IMR-90 (cell line): ENCODE measurements at regions not wholly inside any gene's neighbourhood (a gene's known extent, or its start where the extent isn't known, plus 50 kb on each side); places are given as distances from the start of the nearest gene placed in this dataset.
A peak's percentile ranks its signal among the peaks of the same experiment; 100 is the strongest.

ENCODE experiments used
- ATAC-seq: fragments of 200-7000 bp; cut with Tn5 transposase; 2 replicates; pipeline ENCODE4 v1.9.1; 2020; ENCODE audit warnings: low read depth, mild to moderate bottlenecking, moderate library complexity
- BruUV-seq: library from RNA; stranded (reverse); fragments of 400-500 nt; replicated peaks from 2 replicates; lab custom pipeline; 2021; lab: Mats Ljungman, UMichigan
- CTCF ChIA-PET: fragments of 300-600 bp; formaldehyde crosslinking; extraction: SDS; loops from one replicate; lab custom pipeline; 2021; ENCODE audit warnings: antibody characterized with exemption; lab: Yijun Ruan, JAX
- POLR2A ChIA-PET: fragments of 300-600 bp; sonication (Branson Sonifier 250); formaldehyde crosslinking; loops from one replicate; lab custom pipeline; 2022; ENCODE audit warnings: antibody characterized with exemption; ENCODE audit not compliant: unreplicated experiment; lab: Charles Lee
- DNase-seq: peaks from one replicate; pipeline ENCODE4 v3.0.0; 2013
- H2AFZ ChIP-seq: replicated peaks from 2 replicates; pipeline ENCODE3; 2013; ENCODE audit warnings: low read length, mild to moderate bottlenecking; ENCODE audit not compliant: poor library complexity
- H2AK5ac ChIP-seq: 2 replicates; pipeline ENCODE4 v1.6.1; 2013; ENCODE audit warnings: low read depth, low read length, inconsistent platforms
- H2AK9ac ChIP-seq: replicated peaks from 2 replicates; pipeline ENCODE3; 2013; ENCODE audit warnings: mild to moderate bottlenecking, low read depth, low read length, moderate library complexity; ENCODE audit not compliant: poor library complexity
- H2BK120ac ChIP-seq: 2 replicates; pipeline ENCODE4 v1.6.1; 2013; ENCODE audit warnings: low read depth, low read length, inconsistent platforms
- H2BK15ac ChIP-seq: 3 replicates; pipeline ENCODE4 v1.6.1; 2013; ENCODE audit warnings: low read depth, low read length, inconsistent platforms
- H2BK20ac ChIP-seq: 2 replicates; pipeline ENCODE4 v1.6.1; 2013; ENCODE audit warnings: low read depth, mild to moderate bottlenecking, inconsistent platforms, low read length, moderate library complexity
- H2BK5ac ChIP-seq: 2 replicates; pipeline ENCODE4 v1.6.1; 2013; ENCODE audit warnings: mild to moderate bottlenecking, low read depth, low read length, inconsistent platforms; ENCODE audit not compliant: poor library complexity, severe bottlenecking
- H3K14ac ChIP-seq: replicated peaks from 2 replicates; pipeline ENCODE4 v1.6.1; 2013; ENCODE audit warnings: low read depth, low read length, inconsistent platforms
- H3K18ac ChIP-seq: 2 replicates; pipeline ENCODE4 v1.6.1; 2013; ENCODE audit warnings: low read depth, low read length, control low read depth
- H3K23ac ChIP-seq: 2 replicates; pipeline ENCODE4 v1.6.1; 2013; ENCODE audit warnings: low read depth, low read length, inconsistent platforms
- H3K27ac ChIP-seq: 2 replicates; pipeline ENCODE4 v1.5.1; 2013; ENCODE audit warnings: mild to moderate bottlenecking, control low read depth, low read length; ENCODE audit not compliant: insufficient read depth
- H3K27me3 ChIP-seq: 2 replicates; pipeline ENCODE4 v1.6.1; 2013; ENCODE audit warnings: low read length; ENCODE audit not compliant: control insufficient read depth, insufficient read depth
- H3K36me3 ChIP-seq: 2 replicates; pipeline ENCODE4 v1.6.1; 2013; ENCODE audit warnings: low read length, mixed read lengths; ENCODE audit not compliant: control insufficient read depth, insufficient read depth
- H3K4ac ChIP-seq: 2 replicates; pipeline ENCODE4 v1.6.1; 2013; ENCODE audit warnings: low read depth, low read length, inconsistent platforms
- H3K4me1 ChIP-seq: 2 replicates; pipeline ENCODE4 v1.6.1; 2013; ENCODE audit warnings: low read length, mixed read lengths; ENCODE audit not compliant: control insufficient read depth, insufficient read depth
- H3K4me2 ChIP-seq: 2 replicates; pipeline ENCODE4 v1.6.1; 2013; ENCODE audit warnings: low read depth, mild to moderate bottlenecking, control low read depth, low read length, moderate library complexity
- H3K4me3 ChIP-seq: 2 replicates; pipeline ENCODE4 v1.5.1; 2013; ENCODE audit warnings: low read depth, mild to moderate bottlenecking, control low read depth, low read length, moderate library complexity; ENCODE audit not compliant: insufficient read depth
- H3K56ac ChIP-seq: 2 replicates; pipeline ENCODE4 v1.6.1; 2013; ENCODE audit warnings: low read length, inconsistent platforms; ENCODE audit not compliant: insufficient read depth; ENCODE audit errors: extremely low read depth
- H3K79me1 ChIP-seq, 2 experiments: 2 replicates each; pipeline ENCODE4 v1.6.1; 2013; ENCODE audit warnings: low read length in 2 of 2, inconsistent platforms in 1 of 2, low read depth in 1 of 2
- H3K9ac ChIP-seq: 2 replicates; pipeline ENCODE4 v1.6.1; 2013; ENCODE audit warnings: low read depth, low read length, control low read depth
- H3K9me1 ChIP-seq: 2 replicates; pipeline ENCODE4 v1.6.1; 2013; ENCODE audit warnings: low read length, inconsistent platforms; ENCODE audit not compliant: insufficient read depth
- H3K9me3 ChIP-seq: 2 replicates; pipeline ENCODE4 v1.6.1; 2013; ENCODE audit warnings: low read length; ENCODE audit not compliant: control insufficient read depth, insufficient read depth
- H4K20me1 ChIP-seq: 2 replicates; pipeline ENCODE4 v1.6.1; 2013; ENCODE audit warnings: low read length, inconsistent platforms; ENCODE audit not compliant: insufficient read depth
- H4K5ac ChIP-seq: 2 replicates; pipeline ENCODE4 v1.6.1; 2013; ENCODE audit warnings: mild to moderate bottlenecking, low read depth, low read length, control low read depth
- H4K8ac ChIP-seq, 2 experiments: 2 replicates each; pipeline ENCODE4 v1.6.1; 2013; ENCODE audit warnings: low read depth in 2 of 2, low read length in 2 of 2, control low read depth in 1 of 2, inconsistent platforms in 1 of 2
- H4K91ac ChIP-seq: 2 replicates; pipeline ENCODE4 v1.6.1; 2013; ENCODE audit warnings: low read depth, low read length, inconsistent platforms; ENCODE audit not compliant: insufficient read depth
- NFE2L2 ChIP-seq: fragments of 150-350 bp; IDR thresholded peaks from 2 replicates; pipeline ENCODE4 v1.6.1; 2016; ENCODE audit warnings: low read depth, mild to moderate bottlenecking, low read length
- SMC3 ChIP-seq: fragments of 150-350 bp; IDR thresholded peaks from 2 replicates; pipeline ENCODE4 v1.6.1; 2016; ENCODE audit warnings: low read depth, mild to moderate bottlenecking, antibody characterized with exemption, low read length, moderate library complexity
- dilution Hi-C: fragments of 300-500 bp; cut with HindIII; formaldehyde crosslinking; loops from one replicate; pipeline ENCODE4 v1.14.3; 2018; ENCODE audit warnings: low sequenced_read_pairs; ENCODE audit not compliant: unreplicated experiment
- in situ Hi-C: fragments of 300-500 bp; cut with MboI; formaldehyde crosslinking; loops from 3 replicates; pipeline ENCODE4 v1.14.3; 2019; ENCODE audit warnings: low sequenced_read_pairs, inconsistent platforms, mixed read lengths
- intact Hi-C: fragments of 100-400 bp; cut with micrococcal nuclease; formaldehyde crosslinking; loops from 2 replicates; pipeline ENCODE4 v1.10.0; 2022

- dilution Hi-C loops = no loop called here
- H3K14ac ChIP-seq = no peak overlapping the region
These were observed 740.6 kb downstream of the KCNT2 start for GRCh38 chr1:195867638-195868037.

More at GRCh38 chr1:195867638-195868037, 740.6 kb downstream of the KCNT2 start:
- Histone ChIP-seq H4K5ac (no peak overlapping the region), H2BK15ac (no peak overlapping the region), H2BK5ac (no peak overlapping the region), H2BK120ac (no peak overlapping the region), H3K36me3 (no peaks in the 10 kb centered on the region), H3K4me2 (no peak overlapping the region), H2AFZ (no peak overlapping the region), H3K4me3 (no peak overlapping the region), H2BK20ac (no peak overlapping the region), H3K4ac (no peak overlapping the region), H3K27ac (no peak overlapping the region), H2AK9ac (no peak overlapping the region), H4K91ac (no peak overlapping the region), H3K9me1 (no peaks in the 10 kb centered on the region), H4K8ac (no peak overlapping the region), H3K4me1 (no peaks in the 10 kb centered on the region), H3K27me3 (no peaks in the 10 kb centered on the region), H4K20me1 (no peaks in the 10 kb centered on the region), H3K79me1 (no peaks in the 10 kb centered on the region), H3K18ac (no peak overlapping the region), H3K23ac (no peak overlapping the region), H3K56ac (no peak overlapping the region), H3K9me3 (no peaks in the 10 kb centered on the region), H2AK5ac (no peak overlapping the region), H3K9ac (no peak overlapping the region)
- no peak for TF ChIP-seq SMC3
- TF ChIP-seq NFE2L2 = peak; percentile 29; the same call in 1 of the 2 replicates
- ATAC-seq (no peak), DNase-seq (no peak)
- CTCF ChIA-PET = no interaction called here
- no TSS peak for BruUV-seq
- POLR2A ChIA-PET = no interaction called here
- in situ Hi-C loops (no loop called here), intact Hi-C loops (no loop called here)
